Kidney (tissue), 13 donors: ENCODE measurements at regions not wholly inside any gene's neighbourhood (a gene's known extent, or its start where the extent isn't known, plus 50 kb on each side); places are given as distances from the start of the nearest gene placed in this dataset.

Experiments
- DNase-seq, 5 donors: peaks; one replicate each; pipeline ENCODE4 v3.0.0-alpha.2; 2013 to 2020
- FAIRE-seq: peaks from 2 replicates; lab custom pipeline; 2012; peaks lifted over from hg19 to GRCh38; lab: Jason Lieb, UNC
- H3K27ac ChIP-seq, 2 donors: one replicate each; pipeline ENCODE4 v1.7.0; 2013; ENCODE audit warnings: low read depth in 2 of 2, low read length in 2 of 2, inconsistent platforms in 1 of 2
- H3K27me3 ChIP-seq: one replicate; pipeline ENCODE4 v1.7.1; 2013; ENCODE audit warnings: low read length, inconsistent platforms; ENCODE audit not compliant: control insufficient read depth, insufficient read depth
- H3K36me3 ChIP-seq, 3 donors: one replicate each; pipeline versions ENCODE4 v1.7.0 to v1.7.1; 2013; ENCODE audit warnings: low read length in 3 of 3, control low read depth in 1 of 3, inconsistent platforms in 1 of 3; ENCODE audit not compliant: insufficient read depth in 3 of 3, control insufficient read depth in 2 of 3
- H3K4me1 ChIP-seq, 3 donors: one replicate each; pipeline versions ENCODE4 v1.7.0 to v1.7.1; 2013; ENCODE audit warnings: low read length in 3 of 3, inconsistent platforms in 1 of 3, low read depth in 1 of 3; ENCODE audit not compliant: control insufficient read depth in 2 of 3, insufficient read depth in 2 of 3
- H3K4me3 ChIP-seq, 3 donors: one replicate each; pipeline versions ENCODE4 v1.7.0 to v1.8.1; 2013; ENCODE audit warnings: low read length in 3 of 3, control low read depth in 1 of 3, inconsistent platforms in 1 of 3
- H3K9ac ChIP-seq, 3 donors: one replicate each; pipeline versions ENCODE4 v1.7.0 to v1.7.1; 2013; ENCODE audit warnings: low read length in 3 of 3, control low read depth in 1 of 3, inconsistent platforms in 1 of 3
- H3K9me3 ChIP-seq, 3 donors: one replicate each; pipeline versions ENCODE4 v1.7.0 to v1.7.1; 2013; ENCODE audit warnings: low read length in 3 of 3, control low read depth in 1 of 3, inconsistent platforms in 1 of 3; ENCODE audit not compliant: control insufficient read depth in 2 of 3, insufficient read depth in 1 of 3
- intact Hi-C: fragments of 100-400 bp; cut with DNase I; formaldehyde crosslinking; loops from one replicate; pipeline ENCODE4 v1.11.1; 2022
- TF ChIP-seq, protein P1 (sequence below): IDR thresholded peaks from 3 replicates; pipeline ENCODE4 v1.5.1; 2012; ENCODE audit warnings: mild to moderate bottlenecking, moderate library complexity, borderline replicate concordance; ENCODE audit not compliant: insufficient read depth; ENCODE audit errors: extremely low read depth
- donor health status: control.
- donor health status: control.
- donor health status: control.
- donor health status: control.
- donor health status: control.
- donor health status: DM: yes; HTN: yes; CAD: no.
- donor health status: Normal renal cell carcinoma (clear cell type).

DNA sequence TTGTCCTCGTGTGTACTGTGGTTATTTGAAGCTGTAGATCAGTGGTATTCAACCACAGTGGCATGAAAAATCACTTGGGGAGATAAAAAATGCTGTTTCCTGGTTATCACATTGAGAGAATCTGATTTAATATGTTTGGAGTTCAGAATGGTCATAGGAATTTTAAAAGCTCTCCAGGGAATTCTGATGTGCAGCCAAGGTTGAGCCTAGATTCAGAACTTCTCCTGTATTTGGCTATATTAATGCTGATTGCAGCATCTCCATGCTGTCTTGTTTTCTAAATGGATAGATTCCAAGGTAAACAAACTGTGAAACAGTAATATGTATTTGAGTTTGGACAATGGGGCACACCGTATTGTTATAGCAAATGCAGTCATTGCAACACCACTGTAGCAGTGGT lies 982.2 kb upstream of the FBXO33 start:
- no peak overlapping the region for H3K9ac ChIP-seq
- H3K9me3 ChIP-seq: no peaks in the 10 kb centered on the region
- no peak for FAIRE-seq
- intact Hi-C loops: no loop called here
- H3K36me3 ChIP-seq: no peaks in the 10 kb centered on the region
- TF ChIP-seq, protein P1, sequence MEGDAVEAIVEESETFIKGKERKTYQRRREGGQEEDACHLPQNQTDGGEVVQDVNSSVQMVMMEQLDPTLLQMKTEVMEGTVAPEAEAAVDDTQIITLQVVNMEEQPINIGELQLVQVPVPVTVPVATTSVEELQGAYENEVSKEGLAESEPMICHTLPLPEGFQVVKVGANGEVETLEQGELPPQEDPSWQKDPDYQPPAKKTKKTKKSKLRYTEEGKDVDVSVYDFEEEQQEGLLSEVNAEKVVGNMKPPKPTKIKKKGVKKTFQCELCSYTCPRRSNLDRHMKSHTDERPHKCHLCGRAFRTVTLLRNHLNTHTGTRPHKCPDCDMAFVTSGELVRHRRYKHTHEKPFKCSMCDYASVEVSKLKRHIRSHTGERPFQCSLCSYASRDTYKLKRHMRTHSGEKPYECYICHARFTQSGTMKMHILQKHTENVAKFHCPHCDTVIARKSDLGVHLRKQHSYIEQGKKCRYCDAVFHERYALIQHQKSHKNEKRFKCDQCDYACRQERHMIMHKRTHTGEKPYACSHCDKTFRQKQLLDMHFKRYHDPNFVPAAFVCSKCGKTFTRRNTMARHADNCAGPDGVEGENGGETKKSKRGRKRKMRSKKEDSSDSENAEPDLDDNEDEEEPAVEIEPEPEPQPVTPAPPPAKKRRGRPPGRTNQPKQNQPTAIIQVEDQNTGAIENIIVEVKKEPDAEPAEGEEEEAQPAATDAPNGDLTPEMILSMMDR: no peak
- peak in 1 of 5 donors; percentile 0 for DNase-seq
- H3K27ac ChIP-seq: no peak overlapping the region
- H3K27me3 ChIP-seq: no peaks in the 10 kb centered on the region
- no peaks in the 10 kb centered on the region for H3K4me1 ChIP-seq
- H3K4me3 ChIP-seq: no peak overlapping the region

DNA sequence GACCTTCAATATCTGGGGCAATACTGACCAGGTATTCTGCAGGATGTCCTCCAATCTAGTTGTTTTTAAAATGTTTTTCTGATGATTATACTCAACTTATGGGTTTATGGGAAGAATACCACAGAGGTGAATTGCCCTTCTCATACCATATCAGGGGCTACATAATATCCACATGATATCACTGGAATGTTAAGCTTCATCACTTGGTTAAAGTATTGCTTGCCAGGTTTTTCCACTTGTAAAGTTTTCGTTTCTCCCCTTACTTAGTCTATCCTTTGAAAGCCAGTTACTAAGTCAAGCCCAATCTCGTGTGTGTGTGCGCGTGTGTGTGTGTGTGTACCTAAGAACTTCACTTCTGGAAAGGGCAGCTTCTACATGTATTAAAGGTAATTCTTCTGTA lies 980.9 kb upstream of the FBXO33 start:
- Histone ChIP-seq H3K9ac (no peak overlapping the region), H3K27me3 (no peaks in the 10 kb centered on the region), H3K4me3 (no peak overlapping the region), H3K9me3 (no peaks in the 10 kb centered on the region), H3K27ac (no peak overlapping the region), H3K4me1 (no peaks in the 10 kb centered on the region), H3K36me3 (no peaks in the 10 kb centered on the region)
- TF ChIP-seq, protein P1: no peak
- no peak for FAIRE-seq
- intact Hi-C loops: no loop called here
- no peak for DNase-seq

DNA sequence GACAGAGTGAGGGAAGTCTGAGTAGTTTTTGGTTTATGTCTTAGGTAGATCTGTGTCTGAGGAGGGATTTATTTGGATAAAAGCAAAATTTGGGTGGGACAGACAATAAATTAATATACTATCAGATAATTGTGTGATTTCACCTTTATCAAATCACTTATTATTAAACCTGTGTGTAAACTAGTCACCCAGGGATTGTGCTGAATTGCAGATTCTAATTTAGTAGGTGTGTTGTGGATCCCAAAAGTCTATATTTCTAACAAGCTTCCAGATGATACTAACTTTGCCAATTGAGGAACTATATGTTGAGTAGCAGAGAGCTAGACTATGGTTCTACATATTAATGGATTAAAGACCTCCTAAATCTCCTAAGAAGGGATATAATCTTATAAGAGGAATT lies 978.5 kb upstream of the FBXO33 start:
- no peak for DNase-seq
- Histone ChIP-seq H3K27ac (no peak overlapping the region), H3K4me3 (no peak overlapping the region), H3K9me3 (peaks cover 0 to 5% (median 0%) of the 10 kb centered on the region in 3 donors), H3K27me3 (no peaks in the 10 kb centered on the region), H3K9ac (no peak overlapping the region), H3K36me3 (no peaks in the 10 kb centered on the region), H3K4me1 (no peaks in the 10 kb centered on the region)
- TF ChIP-seq, protein P1: no peak
- intact Hi-C loops: no loop called here
- no peak for FAIRE-seq

DNA sequence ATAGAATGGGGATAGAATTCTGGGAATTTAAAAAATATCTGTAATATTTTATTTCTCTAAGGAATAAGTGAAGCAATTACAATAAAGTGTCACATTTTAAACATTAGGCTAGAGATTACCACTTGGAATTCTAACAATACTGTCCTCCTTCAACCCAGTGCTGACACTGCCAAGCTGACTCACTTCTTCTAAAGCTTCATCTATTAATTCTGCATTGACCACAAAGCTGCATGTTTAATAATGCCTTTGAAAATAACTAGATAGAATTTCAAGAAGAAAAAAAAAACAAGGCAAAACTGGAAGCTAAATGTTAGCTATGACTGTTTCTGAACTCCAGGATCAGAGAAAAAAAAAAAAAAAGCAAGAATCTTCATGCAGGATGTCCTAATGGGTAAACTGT lies 970.7 kb upstream of the FBXO33 start:
- H3K36me3 ChIP-seq: no peaks in the 10 kb centered on the region
- intact Hi-C loops: no loop called here
- no peak for FAIRE-seq
- DNase-seq: no peak
- peaks cover 0 to 5% (median 0%) of the 10 kb centered on the region in 3 donors for H3K9me3 ChIP-seq
- TF ChIP-seq, protein P1: no peak
- H3K27ac ChIP-seq: no peak overlapping the region
- H3K9ac ChIP-seq: no peak overlapping the region
- H3K4me1 ChIP-seq: no peaks in the 10 kb centered on the region
- no peak overlapping the region for H3K4me3 ChIP-seq
- H3K27me3 ChIP-seq: no peaks in the 10 kb centered on the region
